ENCODE measurements at regions not wholly inside any gene's neighbourhood (a gene's known extent, or its start where the extent isn't known, plus 50 kb on each side); places are given as distances from the start of the nearest gene placed in this dataset.
A peak's percentile ranks its signal among the peaks of the same experiment; 100 is the strongest.

GRCh38 chr12:13472690-13473089, 276.2 kb downstream of the EMP1 start:
- no peak overlapping the region for H3K23ac ChIP-seq (ENCODE audit: low read depth, low read length)
- no peak overlapping the region for H2AK9ac ChIP-seq (replicated peaks; ENCODE audit: low read depth, low read length, poor library complexity)
- no peaks in the 10 kb centered on the region for H3K27me3 ChIP-seq (ENCODE audit: control insufficient read depth, insufficient read depth, low read length)
- H3K9ac ChIP-seq (ENCODE audit: low read depth, low read length) = no peak overlapping the region
- H3K18ac ChIP-seq (ENCODE audit: low read depth, low read length) = no peak overlapping the region
- H4K8ac ChIP-seq (ENCODE audit: low read depth in 2 of 2, low read length in 2 of 2) = no peak overlapping the region
- intact Hi-C loops (cut with micrococcal nuclease) = no loop called here
- DNase-seq = peak; percentile 3
- H2BK120ac ChIP-seq (ENCODE audit: low read depth, low read length) = no peak overlapping the region
- no peak overlapping the region for H2BK5ac ChIP-seq (ENCODE audit: low read depth, low read length, poor library complexity, severe bottlenecking)
- in situ Hi-C loops (cut with MboI; ENCODE audit: low sequenced_read_pairs) = no loop called here
- no TSS peak for BruUV-seq (replicated peaks)
- no peak overlapping the region for H2AK5ac ChIP-seq (ENCODE audit: low read depth, low read length)
- H3K14ac ChIP-seq (replicated peaks; ENCODE audit: low read depth, low read length) = no peak overlapping the region
- WGBS, 2 experiments (ENCODE audit: extremely low coverage in 2 of 2, insufficient read length in 1 of 2) = 80% methylated on average over 1 of the region's 5 CpGs; no CpG with 5 or more reads in 1 of the 2 experiments
- dilution Hi-C loops (cut with HindIII; ENCODE audit: low sequenced_read_pairs, unreplicated experiment) = no loop called here
- H3K56ac ChIP-seq (ENCODE audit: extremely low read depth, insufficient read depth, low read length) = no peak overlapping the region
- no peak overlapping the region for H2BK20ac ChIP-seq (ENCODE audit: low read depth, low read length)
- no peak overlapping the region for H2BK15ac ChIP-seq (ENCODE audit: low read depth, low read length)
- no peaks in the 10 kb centered on the region for H3K36me3 ChIP-seq (ENCODE audit: control insufficient read depth, insufficient read depth, low read length)
- CTCF ChIA-PET = no interaction called here
- no peaks in the 10 kb centered on the region for H3K9me1 ChIP-seq (ENCODE audit: insufficient read depth, low read length)
- no peak overlapping the region for H4K91ac ChIP-seq (ENCODE audit: insufficient read depth, low read depth, low read length)
- H4K5ac ChIP-seq (ENCODE audit: low read depth, low read length) = no peak overlapping the region
- no peak overlapping the region for H3K4me3 ChIP-seq (ENCODE audit: insufficient read depth, low read depth, low read length)
- H3K27ac ChIP-seq (ENCODE audit: insufficient read depth, low read length) = no peak overlapping the region
- POLR2A ChIA-PET (ENCODE audit: unreplicated experiment) = no interaction called here
- no peak for ATAC-seq (ENCODE audit: low read depth)
- H3K79me1 ChIP-seq (ENCODE audit: low read depth in 1 of 2, low read length in 2 of 2) = no peaks in the 10 kb centered on the region
- no peak overlapping the region for H3K4me2 ChIP-seq (ENCODE audit: low read depth, low read length)
- H2AFZ ChIP-seq (replicated peaks; ENCODE audit: low read length, poor library complexity) = no peak overlapping the region
- no peaks in the 10 kb centered on the region for H4K20me1 ChIP-seq (ENCODE audit: insufficient read depth, low read length)
- H3K9me3 ChIP-seq (ENCODE audit: control insufficient read depth, insufficient read depth, low read length) = no peaks in the 10 kb centered on the region
- H3K4me1 ChIP-seq (ENCODE audit: control insufficient read depth, insufficient read depth, low read length) = no peaks in the 10 kb centered on the region
- H3K4ac ChIP-seq (ENCODE audit: low read depth, low read length) = no peak overlapping the region
- TF ChIP-seq POLR2A (IDR thresholded peaks at IDR 0.05; ENCODE audit: low read depth, low read length) = no peak
- TF ChIP-seq CHD1 (IDR thresholded peaks at IDR 0.05; ENCODE audit: low read depth, low read length) = no peak
- no peak for TF ChIP-seq CTCF (conservative IDR thresholded peaks at IDR 0.05; ENCODE audit: low read depth, low read length)
- no peak for TF ChIP-seq USF2 (IDR thresholded peaks at IDR 0.05; ENCODE audit: low read depth, low read length)
- no peak for TF ChIP-seq NFE2L2 (IDR thresholded peaks at IDR 0.05; ENCODE audit: low read depth, low read length)
- TF ChIP-seq RFX5 (IDR thresholded peaks at IDR 0.05; ENCODE audit: low read depth, low read length) = no peak
- TF ChIP-seq RCOR1 (IDR thresholded peaks at IDR 0.05; ENCODE audit: insufficient replicate concordance, low read length) = no peak
- TF ChIP-seq MAFK (IDR thresholded peaks at IDR 0.05; ENCODE audit: low read depth, low read length) = no peak
- TF ChIP-seq RAD21 (IDR thresholded peaks at IDR 0.05; ENCODE audit: low read length) = no peak
- TF ChIP-seq SMC3 (IDR thresholded peaks at IDR 0.05; ENCODE audit: low read depth, low read length) = no peak
- no peak for TF ChIP-seq MXI1 (IDR thresholded peaks at IDR 0.05; ENCODE audit: borderline replicate concordance, low read depth, low read length)
- TF ChIP-seq ELK1 (IDR thresholded peaks at IDR 0.05; ENCODE audit: borderline replicate concordance, low read depth, low read length) = no peak

Data from IMR-90 (cell line).